ENCODE measurements at regions not wholly inside any gene's neighbourhood (a gene's known extent, or its start where the extent isn't known, plus 50 kb on each side); places are given as distances from the start of the nearest gene placed in this dataset.

DNA sequence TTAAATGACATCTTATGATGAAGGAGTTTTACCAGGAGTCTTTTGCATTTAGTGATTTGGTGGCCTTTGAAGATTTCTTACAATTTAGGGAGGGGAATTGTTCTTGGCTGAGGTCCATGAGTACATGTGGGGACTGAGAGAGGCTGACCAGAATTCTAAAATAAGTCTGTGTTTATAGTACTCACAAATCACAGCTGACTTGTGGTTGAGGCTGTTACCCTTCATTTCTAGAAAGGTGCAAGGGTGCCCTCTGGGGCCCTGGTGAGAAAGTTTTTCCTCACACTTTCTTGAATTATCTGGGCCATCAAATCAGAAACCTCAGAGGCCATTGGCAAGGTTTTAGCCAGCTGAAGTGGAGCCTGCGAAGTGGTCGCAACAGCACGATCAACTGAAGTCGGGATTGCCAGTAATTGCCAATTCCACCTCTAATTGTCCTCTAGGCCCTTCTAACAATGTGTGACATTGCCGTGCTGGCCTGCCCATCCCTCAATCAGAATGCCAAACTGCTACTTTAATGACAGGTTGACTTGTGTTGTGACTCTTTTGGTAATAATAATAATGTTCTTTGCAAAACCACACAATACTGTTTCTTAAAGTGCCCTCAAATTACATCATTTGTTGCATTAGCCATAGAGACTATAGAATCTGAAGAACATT is 221.6 kb downstream of the OGFRL1 start:
- Histone ChIP-seq H3K4me3 (ENCODE audit: low read length) (no peak overlapping the region), H3K27me3 (ENCODE audit: control insufficient read depth in 2 of 2, insufficient read depth in 2 of 2, low read length in 2 of 2) (no peaks in the 10 kb centered on the region), H3K36me3 (ENCODE audit: control insufficient read depth in 2 of 3, insufficient read depth in 3 of 3, low read length in 3 of 3) (no peaks in the 10 kb centered on the region), H3K27ac (ENCODE audit: low read depth, low read length) (no peak overlapping the region), H3K9me3 (ENCODE audit: control insufficient read depth in 2 of 3, low read length in 3 of 3) (no peaks in the 10 kb centered on the region), H3K4me1 (ENCODE audit: control insufficient read depth in 2 of 2, insufficient read depth in 2 of 2, low read length in 2 of 2) (no peaks in the 10 kb centered on the region)
- DNase-seq (no peak), ATAC-seq (no peak)
- Mint-ChIP-seq H3K4me3 (no peak overlapping the region), H3K9me3 (peaks cover 0 to 4% (median 0%) of the 10 kb centered on the region in 11 donors), H3K27me3 (peaks cover 0 to 12% (median 6%) of the 10 kb centered on the region in 5 donors), H3K27ac (no peak overlapping the region), H3K36me3 (no peaks in the 10 kb centered on the region), H3K4me1 (no peaks in the 10 kb centered on the region)
- POLR2A ChIA-PET = no interaction called here
- CTCF ChIA-PET = no interaction called here
- intact Hi-C loops (cut with micrococcal nuclease) = no loop called here

DNA sequence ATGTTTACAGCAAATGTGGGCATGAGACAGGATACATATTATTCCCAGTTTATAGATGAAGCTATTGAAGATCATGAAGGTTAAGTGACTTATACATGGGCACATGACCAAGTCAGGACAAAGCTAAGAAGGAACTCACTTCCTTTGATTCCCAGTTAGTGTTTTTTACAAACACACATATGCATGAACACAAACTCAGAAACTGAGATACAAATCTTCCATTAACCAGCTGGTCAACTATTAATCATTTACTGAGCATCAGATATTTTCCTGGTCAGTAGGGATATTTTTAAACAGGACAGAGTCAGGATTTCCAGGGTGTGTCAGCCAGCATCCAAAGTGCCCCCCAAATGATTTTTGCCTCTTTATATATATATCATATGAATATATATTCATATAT is 222.2 kb downstream of the OGFRL1 start:
- ChIA-PET POLR2A (no interaction called here), CTCF (no interaction called here)
- peaks cover 0 to 12% (median 6%) of the 10 kb centered on the region in 5 donors for H3K27me3 Mint-ChIP-seq

DNA sequence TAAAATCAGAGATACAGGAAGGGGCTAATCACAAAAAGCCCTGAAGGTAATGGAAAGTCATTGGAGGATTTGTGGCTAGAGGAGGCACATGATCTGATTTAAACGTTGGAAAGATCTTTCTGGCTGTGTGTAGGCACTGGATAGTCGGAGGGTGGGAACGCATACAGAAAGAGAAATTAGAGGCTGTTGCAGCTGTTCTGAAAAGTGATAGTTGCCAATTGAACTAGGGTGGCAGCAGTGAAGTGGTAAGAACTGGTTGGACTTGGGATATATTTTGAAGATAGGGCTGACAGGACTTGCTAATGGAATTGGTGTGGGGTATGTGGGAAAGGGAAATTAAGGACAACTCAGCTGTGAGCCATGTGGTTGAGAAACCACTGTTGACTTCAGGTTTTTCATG is 223.6 kb downstream of the OGFRL1 start:
- ATAC-seq = no peak
- no peak for DNase-seq
- H3K27me3 ChIP-seq (ENCODE audit: control insufficient read depth in 2 of 2, insufficient read depth in 2 of 2, low read length in 2 of 2) = no peaks in the 10 kb centered on the region
- Mint-ChIP-seq H3K4me3 (no peak overlapping the region), H3K27me3 (peaks cover 0 to 9% (median 6%) of the 10 kb centered on the region in 5 donors), H3K4me1 (no peaks in the 10 kb centered on the region), H3K27ac (no peak overlapping the region), H3K36me3 (no peaks in the 10 kb centered on the region), H3K9me3 (peaks cover 0 to 4% (median 0%) of the 10 kb centered on the region in 11 donors)
- no peaks in the 10 kb centered on the region for H3K36me3 ChIP-seq (ENCODE audit: control insufficient read depth in 2 of 3, insufficient read depth in 3 of 3, low read length in 3 of 3)
- ChIA-PET POLR2A (no interaction called here), CTCF (no interaction called here)
- H3K4me1 ChIP-seq (ENCODE audit: control insufficient read depth in 2 of 2, insufficient read depth in 2 of 2, low read length in 2 of 2) = no peaks in the 10 kb centered on the region
- no peak overlapping the region for H3K27ac ChIP-seq (ENCODE audit: low read depth, low read length)
- intact Hi-C loops (cut with micrococcal nuclease) = no loop called here
- H3K4me3 ChIP-seq (ENCODE audit: low read length) = no peak overlapping the region
- no peaks in the 10 kb centered on the region for H3K9me3 ChIP-seq (ENCODE audit: control insufficient read depth in 2 of 3, low read length in 3 of 3)

More for the DNA sequence above, 222.2 kb downstream of the OGFRL1 start:
- no peaks in the 10 kb centered on the region for H3K36me3 Mint-ChIP-seq
- Histone ChIP-seq H3K4me1 (ENCODE audit: control insufficient read depth in 2 of 2, insufficient read depth in 2 of 2, low read length in 2 of 2) (no peaks in the 10 kb centered on the region), H3K9me3 (ENCODE audit: control insufficient read depth in 2 of 3, low read length in 3 of 3) (no peaks in the 10 kb centered on the region), H3K4me3 (ENCODE audit: low read length) (no peak overlapping the region), H3K27ac (ENCODE audit: low read depth, low read length) (no peak overlapping the region), H3K36me3 (ENCODE audit: control insufficient read depth in 2 of 3, insufficient read depth in 3 of 3, low read length in 3 of 3) (no peaks in the 10 kb centered on the region), H3K27me3 (ENCODE audit: control insufficient read depth in 2 of 2, insufficient read depth in 2 of 2, low read length in 2 of 2) (no peaks in the 10 kb centered on the region)
- peaks cover 0 to 4% (median 0%) of the 10 kb centered on the region in 11 donors for H3K9me3 Mint-ChIP-seq
- no peak overlapping the region for H3K4me3 Mint-ChIP-seq
- no peak for DNase-seq
- ATAC-seq = no peak
- intact Hi-C loops (cut with micrococcal nuclease) = no loop called here
- no peaks in the 10 kb centered on the region for H3K4me1 Mint-ChIP-seq
- H3K27ac Mint-ChIP-seq = no peak overlapping the region

DNA sequence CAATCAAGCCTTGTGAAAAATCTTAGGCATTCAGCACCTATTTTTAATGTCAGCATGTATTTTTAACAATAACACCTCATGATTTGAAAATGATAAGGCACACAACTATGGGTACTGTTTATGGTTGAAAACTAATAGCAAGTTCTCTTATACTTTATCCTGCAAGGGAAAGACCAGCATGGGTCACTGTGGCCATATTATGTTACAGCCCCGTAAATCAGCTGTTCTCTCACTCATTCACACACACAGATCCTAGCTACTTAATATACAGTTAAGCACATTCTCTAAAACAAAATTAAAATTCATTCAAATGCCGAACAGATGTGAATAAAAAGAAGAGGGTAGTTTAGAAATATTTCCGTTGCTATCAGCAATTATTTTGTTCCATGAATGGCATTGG is 224.4 kb downstream of the OGFRL1 start:
- ChIA-PET POLR2A (no interaction called here), CTCF (no interaction called here)
- Histone ChIP-seq H3K4me1 (ENCODE audit: control insufficient read depth in 2 of 2, insufficient read depth in 2 of 2, low read length in 2 of 2) (no peaks in the 10 kb centered on the region), H3K27ac (ENCODE audit: low read depth, low read length) (no peak overlapping the region), H3K27me3 (ENCODE audit: control insufficient read depth in 2 of 2, insufficient read depth in 2 of 2, low read length in 2 of 2) (no peaks in the 10 kb centered on the region), H3K4me3 (ENCODE audit: low read length) (no peak overlapping the region), H3K36me3 (ENCODE audit: control insufficient read depth in 2 of 3, insufficient read depth in 3 of 3, low read length in 3 of 3) (no peaks in the 10 kb centered on the region), H3K9me3 (ENCODE audit: control insufficient read depth in 2 of 3, low read length in 3 of 3) (no peaks in the 10 kb centered on the region)
- Mint-ChIP-seq H3K36me3 (no peaks in the 10 kb centered on the region), H3K9me3 (peaks cover 0 to 4% (median 0%) of the 10 kb centered on the region in 11 donors), H3K4me1 (no peaks in the 10 kb centered on the region), H3K27me3 (peaks cover 0 to 9% (median 6%) of the 10 kb centered on the region in 5 donors), H3K27ac (no peak overlapping the region), H3K4me3 (no peak overlapping the region)
- ATAC-seq (no peak), DNase-seq (no peak)
- intact Hi-C loops (cut with micrococcal nuclease) = no loop called here

- POLR2A ChIA-PET = no interaction called here
- no peak for DNase-seq
- H3K27me3 ChIP-seq (ENCODE audit: control insufficient read depth in 2 of 2, insufficient read depth in 2 of 2, low read length in 2 of 2) = no peaks in the 10 kb centered on the region
- H3K9me3 Mint-ChIP-seq = peaks cover 0 to 3% (median 0%) of the 10 kb centered on the region in 11 donors
- H3K4me1 ChIP-seq (ENCODE audit: control insufficient read depth in 2 of 2, insufficient read depth in 2 of 2, low read length in 2 of 2) = no peaks in the 10 kb centered on the region
- no peaks in the 10 kb centered on the region for H3K36me3 Mint-ChIP-seq
- H3K4me1 Mint-ChIP-seq = peaks cover 0 to 4% (median 0%) of the 10 kb centered on the region in 7 donors
- no peak overlapping the region for H3K27ac ChIP-seq (ENCODE audit: low read depth, low read length)
- H3K4me3 Mint-ChIP-seq = no peak overlapping the region
- CTCF ChIA-PET = no interaction called here
- H3K27ac Mint-ChIP-seq = no peak overlapping the region
- intact Hi-C loops (cut with micrococcal nuclease) = no loop called here
- H3K4me3 ChIP-seq (ENCODE audit: low read length) = no peak overlapping the region
- ATAC-seq = no peak
- peaks cover 0 to 17% (median 4%) of the 10 kb centered on the region in 5 donors for H3K27me3 Mint-ChIP-seq
- no peaks in the 10 kb centered on the region for H3K9me3 ChIP-seq (ENCODE audit: control insufficient read depth in 2 of 3, low read length in 3 of 3)
- no peaks in the 10 kb centered on the region for H3K36me3 ChIP-seq (ENCODE audit: control insufficient read depth in 2 of 3, insufficient read depth in 3 of 3, low read length in 3 of 3)
These were observed 234.9 kb downstream of the OGFRL1 start for GRCh38 chr6:71523548-71523947.

DNA sequence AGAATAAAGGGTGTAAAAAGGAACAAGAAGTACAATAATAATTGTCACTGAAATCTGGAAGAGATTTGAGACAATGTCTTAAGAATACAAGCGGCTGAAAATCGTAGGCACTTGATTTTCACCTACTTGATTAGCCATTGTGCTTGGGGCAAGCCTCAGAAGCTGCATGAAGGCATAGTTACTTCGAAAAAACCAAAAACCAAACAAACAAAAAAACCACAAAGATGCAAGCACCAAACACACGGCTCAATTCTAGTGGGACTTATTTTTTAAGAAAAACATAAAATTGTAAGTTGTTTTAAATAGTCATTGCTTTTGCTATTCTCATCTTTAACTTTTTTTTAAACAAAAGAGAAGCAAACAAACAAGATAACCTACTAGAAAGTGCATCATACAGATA is 235.6 kb downstream of the OGFRL1 start:
- no peak overlapping the region for H3K4me3 ChIP-seq (ENCODE audit: low read length)
- H3K36me3 ChIP-seq (ENCODE audit: control insufficient read depth in 2 of 3, insufficient read depth in 3 of 3, low read length in 3 of 3) = no peaks in the 10 kb centered on the region
- Mint-ChIP-seq H3K27ac (no peak overlapping the region), H3K4me1 (peaks cover 0 to 4% (median 0%) of the 10 kb centered on the region in 7 donors), H3K9me3 (peaks cover 0 to 3% (median 0%) of the 10 kb centered on the region in 11 donors), H3K4me3 (no peak overlapping the region), H3K36me3 (no peaks in the 10 kb centered on the region), H3K27me3 (peaks cover 0 to 17% (median 4%) of the 10 kb centered on the region in 5 donors)
- no peaks in the 10 kb centered on the region for H3K9me3 ChIP-seq (ENCODE audit: control insufficient read depth in 2 of 3, low read length in 3 of 3)
- no peaks in the 10 kb centered on the region for H3K4me1 ChIP-seq (ENCODE audit: control insufficient read depth in 2 of 2, insufficient read depth in 2 of 2, low read length in 2 of 2)
- intact Hi-C loops (cut with micrococcal nuclease) = no loop called here
- ChIA-PET CTCF (no interaction called here), POLR2A (no interaction called here)
- no peak overlapping the region for H3K27ac ChIP-seq (ENCODE audit: low read depth, low read length)
- H3K27me3 ChIP-seq (ENCODE audit: control insufficient read depth in 2 of 2, insufficient read depth in 2 of 2, low read length in 2 of 2) = no peaks in the 10 kb centered on the region
- ATAC-seq = no peak
- no peak for DNase-seq

DNA sequence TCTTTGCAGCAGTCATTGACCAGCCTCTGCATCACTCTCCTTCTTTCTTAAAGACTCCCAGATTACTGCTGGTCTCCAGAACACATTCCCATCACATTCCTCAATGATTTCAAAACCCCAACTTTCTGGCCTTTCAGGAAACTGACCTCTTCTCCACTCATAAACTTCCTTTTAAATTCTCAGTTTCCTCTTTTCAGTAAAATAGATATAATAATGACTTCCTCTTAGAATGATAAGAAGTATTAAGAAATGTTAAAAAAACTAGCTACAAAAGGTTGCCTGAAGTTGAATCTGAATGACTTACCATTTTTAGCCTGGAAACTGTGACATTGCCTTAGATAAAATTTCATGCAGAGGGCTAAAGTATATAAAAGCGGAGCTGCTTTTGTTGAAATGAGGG is 239.3 kb downstream of the OGFRL1 start:
- no peaks in the 10 kb centered on the region for H3K36me3 Mint-ChIP-seq
- peaks cover 3 to 13% (median 5%) of the 10 kb centered on the region in 5 donors for H3K27me3 Mint-ChIP-seq
- H3K4me1 Mint-ChIP-seq = peaks cover 0 to 4% (median 0%) of the 10 kb centered on the region in 7 donors
- Histone ChIP-seq H3K9me3 (ENCODE audit: control insufficient read depth in 2 of 3, low read length in 3 of 3) (no peaks in the 10 kb centered on the region), H3K36me3 (ENCODE audit: control insufficient read depth in 2 of 3, insufficient read depth in 3 of 3, low read length in 3 of 3) (no peaks in the 10 kb centered on the region), H3K4me1 (ENCODE audit: control insufficient read depth in 2 of 2, insufficient read depth in 2 of 2, low read length in 2 of 2) (no peaks in the 10 kb centered on the region), H3K4me3 (ENCODE audit: low read length) (no peak overlapping the region), H3K27ac (ENCODE audit: low read depth, low read length) (no peak overlapping the region), H3K27me3 (ENCODE audit: control insufficient read depth in 2 of 2, insufficient read depth in 2 of 2, low read length in 2 of 2) (no peaks in the 10 kb centered on the region)
- DNase-seq (no peak), ATAC-seq (no peak)
- intact Hi-C loops (cut with micrococcal nuclease) = no loop called here
- peaks cover 0 to 1% (median 0%) of the 10 kb centered on the region in 11 donors for H3K9me3 Mint-ChIP-seq
- H3K4me3 Mint-ChIP-seq = no peak overlapping the region
- CTCF ChIA-PET = no interaction called here
- no peak overlapping the region for H3K27ac Mint-ChIP-seq
- POLR2A ChIA-PET = no interaction called here
